ENCODE measurements at regions not wholly inside any gene's neighbourhood (a gene's known extent, or its start where the extent isn't known, plus 50 kb on each side); places are given as distances from the start of the nearest gene placed in this dataset.
A peak's percentile ranks its signal among the peaks of the same experiment; 100 is the strongest.

DNA sequence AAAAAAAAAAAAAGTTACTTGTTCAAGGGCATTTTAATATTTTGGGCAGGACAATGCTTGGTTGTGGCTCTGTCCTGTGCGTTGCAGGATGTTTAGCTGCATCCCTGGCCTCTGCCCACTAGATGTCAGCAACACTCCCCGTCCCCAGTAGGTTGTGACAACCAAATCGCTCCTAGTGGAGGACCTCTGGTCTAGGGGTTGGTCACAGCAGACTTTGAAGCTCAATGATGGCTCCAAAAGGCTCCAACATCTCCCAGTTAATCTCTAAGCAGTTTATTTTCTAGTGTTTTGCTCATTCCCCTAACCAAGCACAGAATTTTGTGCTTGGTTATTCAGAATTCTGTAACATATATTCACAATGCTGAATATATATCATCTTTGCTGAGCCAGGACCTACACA lies 67.0 kb downstream of the CHRNA1 start:
- no peaks in the 10 kb centered on the region for H3K36me3 ChIP-seq
- no peaks in the 10 kb centered on the region for H3K4me1 ChIP-seq (ENCODE audit: low read depth)
- H3K4me3 ChIP-seq, result no peak overlapping the region
- H3K27ac ChIP-seq, result no peak overlapping the region
- no peaks in the 10 kb centered on the region for H3K27me3 ChIP-seq
- peak; percentile 64 to 77 for DNase-seq (ENCODE audit: low read depth in 1 of 2, low spot score in 1 of 2)
- TF ChIP-seq CTCF (IDR thresholded peaks at IDR 0.05; ENCODE audit: low read depth, low read length), result peak; percentile 94
- no peaks in the 10 kb centered on the region for H3K9me3 ChIP-seq (ENCODE audit: low read depth)

- Histone ChIP-seq H3K4me1 (ENCODE audit: low read depth) (no peaks in the 10 kb centered on the region), H3K27ac (no peak overlapping the region), H3K27me3 (no peaks in the 10 kb centered on the region), H3K36me3 (no peaks in the 10 kb centered on the region), H3K4me3 (no peak overlapping the region), H3K9me3 (ENCODE audit: low read depth) (no peaks in the 10 kb centered on the region)
- no peak for TF ChIP-seq CTCF (IDR thresholded peaks at IDR 0.05; ENCODE audit: low read depth, low read length)
- DNase-seq (ENCODE audit: low read depth in 1 of 2, low spot score in 1 of 2), result no peak
Measured at GRCh38 chr2:174694920-174695319, 69.4 kb downstream of the CHRNA1 start.

DNA sequence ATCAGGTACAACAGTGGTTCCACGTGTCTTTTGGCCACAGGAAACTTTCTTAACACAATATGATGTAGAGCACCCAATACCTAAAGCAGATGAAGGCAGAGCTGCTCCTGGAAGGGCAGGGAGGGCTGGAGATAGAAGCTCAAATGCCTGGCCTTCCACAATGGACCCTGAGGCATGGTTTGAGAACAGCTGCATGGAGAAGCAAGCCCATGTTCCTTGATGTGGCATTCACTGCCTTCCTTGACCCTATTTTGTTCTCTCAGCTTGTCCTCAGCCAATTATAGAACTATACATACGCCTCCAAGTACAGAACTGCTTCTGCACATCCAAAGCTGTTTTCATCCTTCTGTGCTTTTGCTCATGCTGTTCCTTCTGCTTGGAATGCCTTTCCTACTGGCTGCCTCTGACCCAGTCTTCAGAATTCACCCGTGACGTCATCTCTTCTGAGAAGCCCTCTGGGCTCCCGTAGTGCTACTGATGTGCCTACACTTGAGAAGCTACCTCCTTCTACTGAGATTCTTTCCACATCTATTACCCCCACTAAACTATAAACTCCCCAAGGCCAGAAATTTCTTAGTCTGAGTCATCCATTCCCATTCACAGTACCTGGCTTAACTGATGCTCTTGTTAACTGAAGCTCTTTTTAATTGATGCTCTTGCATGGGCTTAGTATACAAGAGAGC lies 69.9 kb downstream of the CHRNA1 start:
- DNase-seq (ENCODE audit: low read depth in 1 of 2, low spot score in 1 of 2), result no peak
- Histone ChIP-seq H3K36me3 (no peaks in the 10 kb centered on the region), H3K27ac (no peak overlapping the region), H3K4me3 (no peak overlapping the region), H3K4me1 (ENCODE audit: low read depth) (no peaks in the 10 kb centered on the region), H3K9me3 (ENCODE audit: low read depth) (no peaks in the 10 kb centered on the region), H3K27me3 (no peaks in the 10 kb centered on the region)
- no peak for TF ChIP-seq CTCF (IDR thresholded peaks at IDR 0.05; ENCODE audit: low read depth, low read length)

DNA sequence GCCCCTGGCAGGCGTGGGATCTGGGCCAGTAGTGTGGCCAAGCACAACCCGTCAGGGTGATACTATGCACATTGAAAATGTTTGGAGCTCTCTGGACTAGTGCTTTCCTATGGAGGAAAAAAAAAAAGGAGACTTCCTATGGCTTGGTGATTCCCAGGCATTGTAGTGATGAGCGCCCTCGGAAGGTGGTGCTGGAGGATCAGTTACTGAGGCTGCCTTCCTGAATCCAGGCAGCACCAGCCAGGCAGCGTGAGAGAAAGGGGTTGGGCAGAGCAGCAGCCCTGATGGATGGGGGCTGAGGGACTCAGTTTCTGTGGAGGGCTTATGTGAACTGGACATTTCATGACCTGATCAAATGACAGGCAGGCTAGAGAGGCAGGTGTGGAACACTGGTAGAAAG lies 70.9 kb downstream of the CHRNA1 start:
- Histone ChIP-seq H3K27me3 (no peaks in the 10 kb centered on the region), H3K4me1 (ENCODE audit: low read depth) (no peaks in the 10 kb centered on the region), H3K4me3 (no peak overlapping the region), H3K27ac (no peak overlapping the region), H3K36me3 (no peaks in the 10 kb centered on the region), H3K9me3 (ENCODE audit: low read depth) (no peaks in the 10 kb centered on the region)
- no peak for DNase-seq (ENCODE audit: low read depth in 1 of 2, low spot score in 1 of 2)
- no peak for TF ChIP-seq CTCF (IDR thresholded peaks at IDR 0.05; ENCODE audit: low read depth, low read length)

DNA sequence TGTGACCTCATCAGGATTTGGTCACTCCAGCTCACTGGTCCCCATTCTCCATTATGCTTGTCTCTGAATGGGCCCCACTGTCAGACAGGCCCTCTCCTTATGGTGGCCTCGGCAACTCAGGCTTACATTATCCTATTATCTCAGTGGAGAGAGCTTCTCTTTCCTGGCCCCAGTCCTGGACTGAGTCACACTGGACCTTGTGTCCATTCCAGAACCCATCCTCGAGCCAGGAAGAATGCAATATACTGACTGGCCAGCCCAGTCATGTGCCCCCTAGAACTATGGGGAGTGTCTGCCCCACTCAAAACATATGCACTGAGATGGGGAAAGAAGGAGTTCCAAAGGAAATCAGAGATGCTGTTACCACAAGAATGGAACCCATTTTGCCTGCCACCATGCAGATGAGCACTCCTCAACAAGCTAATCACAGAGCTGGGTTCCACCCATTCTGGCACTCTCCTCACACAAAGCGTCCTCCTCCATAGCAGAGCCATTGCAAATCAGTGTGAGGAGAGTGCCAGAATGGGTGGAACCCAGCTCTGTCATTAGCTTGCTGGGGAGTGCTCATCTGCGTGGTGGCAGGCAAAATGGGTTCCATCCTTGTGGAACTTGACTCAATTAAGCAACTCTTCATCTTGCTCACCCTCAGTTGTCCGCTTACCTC lies 71.9 kb downstream of the CHRNA1 start:
- H3K4me1 ChIP-seq (ENCODE audit: low read depth), result no peaks in the 10 kb centered on the region
- H3K27ac ChIP-seq, result no peak overlapping the region
- no peaks in the 10 kb centered on the region for H3K27me3 ChIP-seq
- no peaks in the 10 kb centered on the region for H3K9me3 ChIP-seq (ENCODE audit: low read depth)
- H3K36me3 ChIP-seq, result no peaks in the 10 kb centered on the region
- H3K4me3 ChIP-seq, result no peak overlapping the region
- TF ChIP-seq CTCF (IDR thresholded peaks at IDR 0.05; ENCODE audit: low read depth, low read length), result no peak
- peak in 1 of 2 donors; percentile 26 for DNase-seq (ENCODE audit: low read depth in 1 of 2, low spot score in 1 of 2)

All from cardiac muscle cell (in vitro differentiated cells and primary cell).